GM04503 (cell line): ENCODE measurements at regions not wholly inside any gene's neighbourhood (a gene's known extent, or its start where the extent isn't known, plus 50 kb on each side); places are given as distances from the start of the nearest gene placed in this dataset.

Experiments used
- DNase-seq: peaks from one replicate; pipeline ENCODE4 v3.0.0-alpha.2; 2012; ENCODE audit warnings: low read depth

GRCh38 chr6:156131221-156131903 lies 645.8 kb upstream of the ARID1B start:
- DNase-seq, result no peak

DNA sequence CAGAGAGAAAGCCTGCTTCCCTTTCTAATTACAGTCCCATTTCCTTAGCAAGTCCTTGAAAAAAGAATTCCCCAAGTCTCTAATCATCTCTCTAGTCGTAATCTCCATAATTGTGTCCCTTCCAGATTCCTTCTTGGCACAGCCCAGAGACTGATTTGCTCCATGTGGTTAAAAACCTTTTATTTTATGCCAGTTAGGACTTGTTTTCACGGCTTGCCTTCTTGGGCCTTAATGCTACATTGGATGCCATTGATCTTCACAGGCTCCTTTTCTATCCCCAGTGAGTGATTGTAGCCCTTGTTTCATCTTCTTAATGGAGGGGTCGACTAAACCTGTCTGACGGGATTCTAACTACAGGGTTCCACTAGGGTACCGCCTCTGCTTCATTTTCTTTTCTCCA lies 650.6 kb upstream of the ARID1B start:
- no peak for DNase-seq

DNA sequence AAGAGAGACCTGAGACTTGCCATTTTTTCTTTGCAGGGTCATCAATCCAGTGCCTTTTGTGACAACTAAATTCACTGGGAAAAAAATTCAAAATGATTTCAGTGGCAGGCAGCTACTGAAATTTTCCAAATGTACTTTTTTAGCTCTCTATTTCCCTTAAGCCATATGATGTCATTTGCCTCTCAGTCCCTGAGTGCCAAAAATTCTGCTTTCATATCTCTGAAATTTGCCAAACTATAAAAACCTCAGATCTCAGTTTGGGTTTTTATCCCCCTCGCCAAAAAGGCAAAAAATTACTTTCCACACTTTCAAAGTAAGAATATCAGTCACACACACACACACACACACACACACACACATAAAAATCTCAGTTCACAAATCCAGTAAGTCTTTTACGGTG lies 651.3 kb upstream of the ARID1B start:
- no peak for DNase-seq

- no peak for DNase-seq
These were observed 653.4 kb upstream of the ARID1B start for GRCh38 chr6:156123731-156124130.

- DNase-seq, result no peak
These were observed 655.2 kb upstream of the ARID1B start for GRCh38 chr6:156121973-156122372.

DNA sequence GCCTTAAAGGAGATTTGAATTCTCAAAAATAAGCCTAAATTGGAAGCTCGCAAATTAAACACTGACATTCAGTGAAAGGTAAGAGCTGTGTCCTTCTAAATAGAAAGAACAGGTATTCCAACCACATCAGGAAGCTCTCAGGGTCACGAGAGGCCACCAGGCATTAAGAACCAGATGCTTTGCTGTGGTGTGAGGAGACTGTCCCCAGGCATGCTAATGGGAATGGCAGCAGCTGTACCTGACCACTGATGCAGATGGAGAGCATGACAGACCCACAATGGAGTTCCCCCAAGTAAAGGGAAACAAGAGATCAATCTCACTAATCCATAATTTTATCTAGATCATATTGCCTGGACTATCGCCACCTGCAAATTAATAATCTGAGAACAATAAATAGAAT lies 658.9 kb upstream of the NOX3 start:
- DNase-seq, result no peak

DNA sequence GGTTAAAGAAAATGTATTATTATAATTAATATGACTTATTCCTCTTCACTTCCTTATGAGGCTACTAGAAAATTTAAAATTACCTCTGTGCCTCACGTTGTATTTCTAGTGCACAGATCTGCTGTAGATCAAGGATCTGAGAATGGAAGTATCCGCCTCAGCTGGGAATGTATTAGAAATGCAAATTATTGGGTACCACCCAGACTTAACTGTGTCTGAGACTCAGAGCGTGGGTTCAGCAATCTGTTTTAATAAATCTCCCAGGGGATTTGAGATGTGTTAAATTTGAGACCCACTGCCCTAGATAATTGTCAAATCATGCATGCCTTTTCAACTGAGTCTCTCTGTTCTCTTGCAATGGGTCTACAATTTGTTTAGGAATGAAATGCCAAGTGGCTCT lies 658.0 kb upstream of the NOX3 start:
- DNase-seq, result no peak

- no peak for DNase-seq
These were observed 656.3 kb upstream of the NOX3 start for GRCh38 chr6:156111913-156112312.

GRCh38 chr6:156110249-156110648 lies 654.6 kb upstream of the NOX3 start:
- DNase-seq, result no peak

- DNase-seq, result no peak
These were observed 654.1 kb upstream of the NOX3 start for GRCh38 chr6:156109713-156110112.

DNA sequence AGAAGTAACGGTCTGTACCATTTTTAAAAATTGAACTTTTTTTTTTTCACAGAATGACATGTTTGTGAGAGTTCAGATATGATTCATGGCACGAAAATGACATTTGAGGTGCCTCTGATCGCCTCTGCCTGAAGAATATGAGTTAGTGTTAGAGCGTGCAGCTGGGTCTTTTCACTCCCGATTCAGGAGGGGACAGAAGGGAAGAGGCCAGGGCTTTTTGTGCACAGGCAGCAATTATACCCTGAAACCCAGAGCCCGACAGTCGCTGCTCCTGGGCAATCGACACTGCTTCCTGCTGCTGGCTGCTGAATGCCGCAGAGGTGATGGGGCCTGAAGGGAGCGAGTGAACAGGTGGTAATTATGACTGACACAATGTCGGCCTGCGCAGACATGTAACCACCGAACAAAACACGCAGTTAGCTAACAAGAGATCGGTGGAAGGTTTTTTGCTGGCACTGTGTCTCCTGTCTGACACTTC lies 652.0 kb upstream of the NOX3 start:
- DNase-seq, result no peak

- no peak for DNase-seq
These were observed 646.5 kb upstream of the NOX3 start for GRCh38 chr6:156102129-156102528.

DNA sequence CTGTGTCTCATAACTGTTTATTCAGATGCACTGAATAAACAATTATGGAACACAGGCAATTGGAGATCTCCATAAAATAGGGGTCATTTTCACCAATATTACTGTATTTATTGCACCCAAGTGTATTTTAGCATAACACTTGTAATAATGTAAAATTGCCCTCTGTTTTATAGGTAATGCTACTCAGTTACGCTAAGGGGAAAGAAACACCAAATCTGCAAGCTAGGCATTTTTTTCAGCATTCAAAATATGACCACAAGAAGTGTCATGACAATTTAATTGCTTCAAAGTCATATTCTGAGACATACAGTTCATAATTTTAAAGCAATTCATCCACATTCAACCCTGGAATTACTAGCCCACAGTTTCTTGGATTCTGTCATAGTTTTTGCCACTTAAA lies 643.2 kb upstream of the NOX3 start:
- DNase-seq, result no peak

DNA sequence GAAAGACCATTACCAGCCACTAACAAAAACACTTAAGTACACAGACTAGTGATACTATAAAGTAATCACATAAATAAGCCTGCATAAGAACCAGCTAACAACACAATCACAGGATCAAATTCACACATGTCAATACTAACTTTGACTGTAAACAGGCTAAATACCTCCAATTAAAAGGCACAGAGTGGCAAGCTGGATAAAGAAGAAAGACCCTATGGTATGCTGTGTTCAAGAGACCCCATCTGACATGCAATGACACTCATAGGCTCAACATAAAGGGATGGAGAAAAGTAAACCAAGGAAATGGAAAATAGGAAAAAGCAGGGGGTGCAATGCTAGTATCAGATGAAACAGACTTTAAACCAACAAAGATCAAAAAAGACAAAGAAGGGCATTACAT lies 631.8 kb upstream of the NOX3 start:
- DNase-seq, result no peak

- no peak for DNase-seq
These were observed 626.4 kb upstream of the NOX3 start for GRCh38 chr6:156082012-156082411.

- no peak for DNase-seq
These were observed 624.7 kb upstream of the NOX3 start for GRCh38 chr6:156080371-156080770.

- DNase-seq, result no peak
These were observed 613.2 kb upstream of the NOX3 start for GRCh38 chr6:156068881-156069280.

- no peak for DNase-seq
These were observed 610.2 kb upstream of the NOX3 start for GRCh38 chr6:156065849-156066248.

GRCh38 chr6:156062091-156062563 lies 606.5 kb upstream of the NOX3 start:
- DNase-seq, result no peak

DNA sequence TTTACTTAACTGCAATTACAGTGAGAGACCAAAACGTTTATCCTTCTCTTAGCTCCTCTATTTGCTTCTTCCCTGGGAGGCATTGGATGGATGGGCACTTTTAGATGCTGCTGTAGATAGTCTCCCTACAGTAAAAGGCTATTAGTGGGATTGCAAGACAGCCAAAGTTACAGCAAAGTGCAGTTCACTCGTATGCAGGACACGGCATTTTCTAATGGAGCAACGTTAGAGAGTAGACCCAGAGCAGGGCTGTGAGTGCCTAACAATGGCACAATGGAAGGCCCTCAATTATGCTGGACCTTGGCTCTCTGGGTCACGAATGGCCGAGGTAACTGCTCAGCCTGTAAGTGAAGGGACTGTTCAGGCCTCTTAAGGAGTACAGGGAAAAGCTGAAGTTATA lies 605.8 kb upstream of the NOX3 start:
- no peak for DNase-seq

- no peak for DNase-seq
These were observed 604.4 kb upstream of the NOX3 start for GRCh38 chr6:156060013-156060412.

GRCh38 chr6:156058356-156058755 lies 602.7 kb upstream of the NOX3 start:
- no peak for DNase-seq

- no peak for DNase-seq
These were observed 602.2 kb upstream of the NOX3 start for GRCh38 chr6:156057869-156058268.

GRCh38 chr6:156056085-156056484 lies 600.4 kb upstream of the NOX3 start:
- no peak for DNase-seq
